22Rv1 (cell line): ENCODE measurements at regions not wholly inside any gene's neighbourhood (a gene's known extent, or its start where the extent isn't known, plus 50 kb on each side); places are given as distances from the start of the nearest gene placed in this dataset.
"Not testable (repeated sequence)": the region's sequence is repeated elsewhere in the genome, so short reads cannot be mapped to it uniquely, and the experiment has no call there.

Experiments used
- ZFX ChIP-seq: fragments of 450-650 bp; IDR thresholded peaks from 2 replicates; pipeline ENCODE4 v1.6.1; 2017; ENCODE audit warnings: antibody characterized with exemption, borderline replicate concordance
- TF ChIP-seq, protein P1 (sequence below): fragments of 450-650 bp; IDR thresholded peaks from 2 replicates; pipeline ENCODE4 v1.5.1; 2017; ENCODE audit warnings: mild to moderate bottlenecking

DNA sequence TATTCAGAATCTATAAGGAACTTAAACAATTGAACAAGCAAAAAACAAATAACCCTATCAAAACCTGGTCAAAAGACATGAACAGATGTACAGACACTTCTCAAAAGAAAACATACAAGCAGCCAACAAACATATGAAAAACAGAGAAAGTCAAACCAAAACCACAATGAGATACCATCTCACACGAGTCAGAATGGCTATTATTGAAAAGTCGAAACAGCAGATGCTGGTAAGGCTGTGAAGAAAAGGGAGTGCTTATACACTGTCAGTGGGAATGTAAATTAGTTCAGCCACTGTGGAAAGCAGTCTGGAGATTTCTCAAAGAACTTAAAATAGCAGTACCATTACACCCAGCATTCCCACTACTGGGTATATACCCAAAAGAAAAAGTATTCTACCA lies 520.1 kb downstream of the LTN1 start:
- TF ChIP-seq, protein P1, sequence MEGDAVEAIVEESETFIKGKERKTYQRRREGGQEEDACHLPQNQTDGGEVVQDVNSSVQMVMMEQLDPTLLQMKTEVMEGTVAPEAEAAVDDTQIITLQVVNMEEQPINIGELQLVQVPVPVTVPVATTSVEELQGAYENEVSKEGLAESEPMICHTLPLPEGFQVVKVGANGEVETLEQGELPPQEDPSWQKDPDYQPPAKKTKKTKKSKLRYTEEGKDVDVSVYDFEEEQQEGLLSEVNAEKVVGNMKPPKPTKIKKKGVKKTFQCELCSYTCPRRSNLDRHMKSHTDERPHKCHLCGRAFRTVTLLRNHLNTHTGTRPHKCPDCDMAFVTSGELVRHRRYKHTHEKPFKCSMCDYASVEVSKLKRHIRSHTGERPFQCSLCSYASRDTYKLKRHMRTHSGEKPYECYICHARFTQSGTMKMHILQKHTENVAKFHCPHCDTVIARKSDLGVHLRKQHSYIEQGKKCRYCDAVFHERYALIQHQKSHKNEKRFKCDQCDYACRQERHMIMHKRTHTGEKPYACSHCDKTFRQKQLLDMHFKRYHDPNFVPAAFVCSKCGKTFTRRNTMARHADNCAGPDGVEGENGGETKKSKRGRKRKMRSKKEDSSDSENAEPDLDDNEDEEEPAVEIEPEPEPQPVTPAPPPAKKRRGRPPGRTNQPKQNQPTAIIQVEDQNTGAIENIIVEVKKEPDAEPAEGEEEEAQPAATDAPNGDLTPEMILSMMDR = not testable (repeated sequence)
- not testable (repeated sequence) for TF ChIP-seq ZFX
